Gastrocnemius medialis (tissue), 4 donors: ENCODE measurements at regions not wholly inside any gene's neighbourhood (a gene's known extent, or its start where the extent isn't known, plus 50 kb on each side); places are given as distances from the start of the nearest gene placed in this dataset.

ENCODE experiments used
- CTCF ChIP-seq, 5 experiments: fragments of 450-650 bp in 3 of 5; fragments of 200-600 bp in 2 of 5; sonication (generic) in 2 of 5; IDR thresholded peaks in 4 of 5; conservative IDR thresholded peaks in 1 of 5; 1 replicate in 4 of 5; 2 replicates in 1 of 5; pipeline ENCODE4 v1.5.1; 2016 to 2019; ENCODE audit warnings: antibody characterized with exemption in 5 of 5, mild to moderate bottlenecking in 3 of 5, moderate library complexity in 3 of 5
- POLR2A ChIP-seq, 2 donors: fragments of 450-650 bp; IDR thresholded peaks; one replicate each; pipeline ENCODE4 v1.6.1; 2017; ENCODE audit warnings: antibody characterized with exemption in 2 of 2, mild to moderate bottlenecking in 2 of 2, moderate library complexity in 2 of 2

DNA sequence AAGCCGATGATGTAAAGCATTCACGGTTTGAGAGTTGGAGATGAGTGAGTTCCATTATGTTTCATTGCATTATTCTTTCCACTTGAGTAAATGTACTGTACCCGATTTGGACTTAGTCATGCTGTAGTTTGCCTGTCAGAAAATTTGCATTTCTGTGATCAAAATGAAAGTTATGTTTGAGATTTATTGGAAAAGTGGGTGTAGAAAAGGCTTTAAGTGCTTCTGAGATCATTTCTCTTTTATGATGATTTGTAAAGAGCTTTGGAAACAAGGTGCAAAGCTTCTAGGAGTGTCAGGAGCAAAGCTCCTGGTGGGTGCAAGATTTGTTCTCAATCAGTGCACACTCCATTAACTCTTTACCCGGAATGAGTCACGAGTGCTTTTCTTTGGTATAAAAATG is 204.1 kb upstream of the POM121L12 start:
- TF ChIP-seq CTCF (IDR thresholded peaks at IDR 0.05 in 4 of 5, conservative IDR thresholded peaks at IDR 0.05 in 1 of 5) (no peak), POLR2A (IDR thresholded peaks at IDR 0.05) (no peak)
